ENCODE measurements at regions not wholly inside any gene's neighbourhood (a gene's known extent, or its start where the extent isn't known, plus 50 kb on each side); places are given as distances from the start of the nearest gene placed in this dataset.

DNA sequence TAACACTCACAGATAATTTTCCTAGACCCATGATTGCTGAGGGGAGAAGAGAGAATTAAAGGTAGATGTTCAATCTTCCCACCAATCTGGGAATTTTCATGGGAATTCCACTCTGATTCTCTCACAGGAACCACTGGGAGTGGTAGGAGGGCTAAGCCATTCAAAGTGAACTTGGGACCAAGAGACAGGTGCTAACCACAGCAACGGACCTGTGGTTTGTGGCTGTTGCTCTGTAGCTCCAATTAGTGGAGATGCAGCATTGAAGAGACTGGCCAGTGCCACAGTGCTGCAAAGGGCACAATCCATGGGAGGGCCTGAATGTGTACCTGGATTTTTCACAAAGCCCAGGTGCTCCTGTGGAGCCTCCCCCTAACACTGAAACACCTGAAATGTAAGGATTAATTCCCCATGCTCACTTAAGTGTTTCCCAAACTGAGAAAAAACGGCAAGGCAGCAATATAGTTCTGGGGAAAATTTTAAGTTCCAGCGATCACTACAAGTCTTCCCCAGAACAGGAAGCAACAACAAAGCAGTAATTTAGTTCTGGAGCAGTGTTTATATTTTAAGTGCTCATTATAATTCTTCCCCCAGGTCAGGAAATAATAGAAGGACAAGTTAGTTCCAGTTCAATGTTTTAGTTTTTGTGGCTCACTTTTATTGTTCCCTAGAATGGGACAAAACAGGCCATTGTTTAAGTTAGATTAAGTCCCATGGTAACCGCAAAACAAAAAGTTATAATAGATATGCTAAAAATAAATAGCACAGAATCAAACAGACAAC lies 1045.8 kb downstream of the CNTNAP5 start:
- DNase-seq: no peak

DNA sequence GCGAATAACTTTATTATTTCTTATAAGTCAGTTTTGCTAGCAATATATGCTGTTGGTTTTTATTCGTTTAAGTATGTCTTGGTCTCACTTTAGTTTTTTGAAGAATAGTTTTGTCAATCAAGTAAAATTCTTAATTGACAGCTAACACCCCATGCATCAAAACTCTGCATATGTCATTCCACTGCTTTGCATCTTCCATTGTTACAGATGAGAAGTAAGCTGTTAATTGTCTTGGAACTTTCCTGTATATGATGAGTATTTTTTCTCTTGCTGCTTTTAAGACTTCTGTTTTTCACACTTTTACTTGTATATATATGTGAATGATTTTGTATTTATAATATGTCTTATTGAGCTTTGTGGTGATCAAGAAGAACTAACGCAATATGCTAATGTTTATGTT lies 1048.4 kb downstream of the CNTNAP5 start:
- DNase-seq: no peak

DNA sequence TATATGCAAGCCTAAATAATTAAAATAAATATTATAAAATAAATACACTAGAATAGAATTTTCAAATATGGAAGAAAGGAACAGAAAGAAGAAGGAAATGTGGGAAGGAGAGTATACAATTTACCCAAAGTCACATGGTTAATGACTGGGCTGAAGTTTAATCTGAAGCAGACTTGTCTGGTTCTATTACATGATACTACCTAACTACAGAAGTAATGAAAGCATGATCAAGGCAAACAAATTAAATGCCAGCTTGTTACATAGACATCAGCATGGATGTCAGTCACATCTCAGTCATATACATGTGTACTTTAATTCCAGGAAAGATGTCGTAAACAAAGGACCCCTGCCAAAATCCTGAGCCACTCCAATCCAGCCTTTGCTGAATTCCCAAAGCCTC lies 1060.8 kb downstream of the CNTNAP5 start:
- no peak for DNase-seq

DNA sequence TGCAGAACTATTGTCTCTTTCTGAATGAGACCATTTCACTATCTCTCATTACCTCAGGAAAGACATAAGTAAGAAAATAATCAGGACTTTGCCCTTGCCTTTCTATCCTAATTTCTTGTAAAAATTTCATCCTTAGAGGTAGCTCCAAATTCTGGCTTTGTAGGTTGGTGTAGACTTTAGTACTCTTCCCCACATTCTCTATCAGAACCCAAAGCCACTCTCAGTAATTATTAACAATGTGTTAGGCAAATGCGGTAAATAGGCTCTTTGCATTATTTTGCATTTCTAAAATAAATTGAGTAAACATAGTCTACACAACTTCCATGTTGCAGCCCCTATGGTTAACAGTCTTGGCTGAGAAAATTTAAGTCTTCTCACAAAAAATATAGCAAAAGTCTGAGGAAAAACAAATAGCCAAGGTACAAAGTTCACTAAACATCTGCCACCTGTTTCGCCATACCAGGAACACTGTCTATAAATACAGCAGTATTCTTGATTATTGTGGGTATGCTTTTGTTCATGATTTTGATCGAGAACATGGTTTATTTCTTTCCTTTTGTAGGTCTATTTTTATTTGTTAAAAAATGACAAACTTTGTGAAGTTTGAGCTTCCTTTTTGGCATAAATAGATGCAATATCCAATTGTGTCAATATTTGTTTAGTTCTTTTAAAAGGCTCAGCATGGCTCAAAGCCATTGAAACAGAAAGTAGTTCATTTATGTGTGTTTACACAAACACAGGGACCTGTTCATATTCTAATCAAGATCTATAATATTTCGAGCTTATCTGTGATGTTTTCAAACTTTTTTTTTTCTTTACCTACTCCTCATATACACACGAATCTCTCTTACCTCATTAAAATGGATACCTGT lies 1061.5 kb downstream of the CNTNAP5 start:
- no peak for DNase-seq

DNA sequence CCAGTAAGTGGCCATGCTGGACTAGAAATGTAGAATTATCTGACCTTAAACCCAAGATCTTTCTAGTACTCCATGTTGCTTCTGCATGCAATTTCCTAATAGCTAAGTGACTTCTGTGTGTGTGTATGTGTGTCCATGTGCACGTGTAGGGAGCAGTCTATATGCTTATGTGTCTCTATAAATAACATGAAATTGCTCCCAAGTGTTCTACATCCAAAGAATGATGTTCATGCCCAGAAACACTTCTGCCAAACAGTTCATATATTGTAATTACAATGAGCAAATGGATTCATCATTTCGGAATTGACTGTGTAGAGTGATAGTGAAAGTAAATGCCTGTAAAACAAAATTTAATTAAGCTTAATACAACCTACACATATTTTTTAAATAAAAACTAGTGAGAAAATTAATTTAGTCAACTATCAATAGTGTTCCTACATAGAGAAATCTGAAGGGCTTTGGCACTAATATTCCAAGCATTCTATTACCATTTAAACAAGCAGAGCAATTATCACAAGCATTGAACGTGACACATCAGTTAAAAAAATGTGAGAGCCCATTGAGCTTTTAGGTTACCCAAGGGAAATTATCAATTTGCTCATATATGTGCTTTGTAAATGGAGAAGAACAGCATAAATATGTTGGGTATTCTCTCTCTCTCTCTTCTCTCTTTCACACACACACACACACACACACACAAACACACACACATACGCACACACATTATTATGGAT lies 1067.4 kb downstream of the CNTNAP5 start:
- DNase-seq: no peak

DNA sequence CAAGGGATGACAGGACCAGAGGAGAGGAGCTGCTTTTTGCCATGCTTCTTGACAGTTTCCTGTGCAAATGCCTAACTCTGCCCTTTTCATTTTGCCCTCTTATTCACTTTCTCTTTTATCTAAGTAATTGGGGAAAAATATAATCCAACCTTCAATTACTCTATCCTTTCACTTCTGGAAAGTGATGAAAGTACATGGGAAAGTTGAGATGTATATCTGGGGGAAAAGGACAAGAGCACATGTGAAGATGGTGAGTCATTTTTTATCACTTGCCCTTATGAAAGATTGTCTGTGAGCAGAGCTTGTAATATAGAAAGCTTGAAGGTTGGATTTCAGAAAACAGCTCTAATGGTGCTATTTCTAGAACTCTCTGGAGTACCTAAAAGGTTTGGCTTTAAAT lies 1070.7 kb downstream of the CNTNAP5 start:
- DNase-seq: no peak

DNA sequence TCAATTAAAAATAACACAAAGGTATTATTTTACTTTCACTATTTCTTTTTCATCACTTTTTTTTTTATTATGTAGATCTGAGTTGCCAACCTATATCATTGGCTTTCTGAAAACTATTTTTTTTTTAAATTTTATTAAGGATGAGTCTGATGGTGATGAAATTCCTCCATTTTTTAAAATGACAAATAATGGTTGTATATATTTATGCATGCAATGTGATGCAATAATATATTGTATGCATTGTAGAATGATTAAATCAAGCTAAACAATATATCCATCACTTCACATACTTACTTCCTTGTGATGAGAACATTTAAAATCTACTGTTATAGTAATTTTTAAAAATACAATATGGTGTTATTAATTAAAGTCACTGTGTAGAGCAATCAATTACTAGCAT lies 1081.6 kb downstream of the CNTNAP5 start:
- no peak for DNase-seq

DNA sequence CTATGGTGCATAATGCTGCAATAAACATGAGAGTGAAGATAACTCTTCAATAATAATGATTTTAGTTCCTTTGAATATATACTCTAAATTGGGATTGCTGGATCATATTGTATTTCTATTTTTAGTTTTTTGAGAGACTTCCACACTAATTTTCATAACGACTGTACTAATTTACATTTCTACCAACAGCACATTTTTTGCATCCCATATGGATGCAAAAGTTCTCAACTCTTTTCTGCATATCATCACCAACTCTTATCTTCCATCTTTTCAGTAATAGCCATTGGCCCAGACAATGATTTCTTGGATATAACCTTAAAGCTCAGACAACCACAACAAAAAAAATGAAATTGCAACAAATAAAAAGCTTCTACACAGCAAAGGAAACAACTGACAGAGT lies 1082.4 kb downstream of the CNTNAP5 start:
- DNase-seq: no peak

DNA sequence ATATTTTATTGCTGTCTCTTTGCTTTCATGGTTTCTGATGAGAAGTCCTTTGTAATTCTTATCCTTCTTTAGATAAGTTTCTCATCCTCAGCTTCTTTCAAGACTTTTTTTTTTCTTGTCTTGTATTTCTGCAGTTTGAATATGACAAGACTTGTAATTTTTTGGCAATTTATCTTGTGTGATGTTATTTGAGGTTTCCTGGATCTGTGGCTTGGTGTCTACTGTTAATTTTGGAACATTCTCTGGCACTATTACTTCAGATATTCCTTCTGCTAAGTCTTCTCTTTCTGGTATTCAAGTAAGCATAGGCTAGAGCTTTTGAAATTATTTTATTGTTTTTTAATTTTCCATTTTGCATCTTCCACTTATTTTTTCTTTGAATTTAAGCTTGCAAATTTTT lies 1083.2 kb downstream of the CNTNAP5 start:
- DNase-seq: no peak

DNA sequence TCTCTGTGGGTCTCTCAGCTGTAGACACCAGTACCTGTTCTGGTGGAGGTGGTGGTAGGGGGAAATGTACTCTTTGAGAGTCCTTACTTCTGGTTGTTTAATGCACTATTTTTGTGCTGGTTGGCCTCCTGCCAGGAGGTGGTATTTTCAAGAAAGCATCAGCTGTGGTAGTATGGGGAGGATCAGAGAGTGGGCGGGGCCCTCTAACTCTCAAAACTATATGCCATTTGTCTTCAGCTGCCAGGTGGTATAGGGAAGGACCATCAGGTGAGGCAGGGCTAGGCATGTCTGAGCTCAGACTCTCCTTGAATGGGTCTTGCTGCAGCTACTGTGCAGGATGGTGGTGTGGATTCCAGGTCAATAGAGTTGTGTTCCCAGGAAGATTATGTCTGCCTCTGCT lies 1100.8 kb downstream of the CNTNAP5 start:
- no peak for DNase-seq

DNA sequence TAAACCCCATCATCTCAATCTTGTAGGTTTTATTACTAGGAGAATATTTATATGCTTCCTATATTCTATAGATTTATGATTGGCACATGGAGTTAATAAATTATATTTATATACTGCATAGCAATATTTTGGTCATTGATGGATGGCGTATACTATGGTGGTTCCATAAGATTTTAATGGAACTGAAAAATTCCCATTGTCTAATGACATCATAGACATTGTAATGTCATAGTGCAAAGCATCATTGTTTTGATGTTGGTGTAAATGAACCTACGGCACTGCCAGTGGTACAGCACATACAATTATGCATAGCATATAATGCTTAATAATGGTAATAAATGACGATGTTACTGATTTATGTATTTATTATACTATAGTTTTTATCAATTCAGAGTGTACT lies 1135.9 kb downstream of the CNTNAP5 start:
- DNase-seq: no peak

DNA sequence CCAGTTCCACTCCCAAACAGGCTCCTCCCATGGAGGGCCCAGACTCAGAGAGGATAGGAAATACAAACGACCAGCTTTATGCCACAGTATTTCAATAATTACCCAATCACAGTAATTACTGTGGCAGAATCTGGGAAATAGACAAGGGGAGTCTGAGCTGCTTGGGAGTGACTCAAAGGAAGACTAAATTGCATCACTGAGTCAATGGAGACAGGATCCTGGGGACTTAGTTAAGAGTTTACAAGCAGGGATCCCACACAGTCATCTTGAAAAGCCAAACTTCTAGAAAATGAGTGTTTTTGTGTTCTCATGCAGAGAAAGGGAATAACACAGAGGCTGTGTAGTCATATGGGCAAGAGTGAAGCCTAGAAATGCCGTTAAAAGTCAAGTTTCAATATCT lies 1142.1 kb downstream of the CNTNAP5 start:
- no peak for DNase-seq

DNA sequence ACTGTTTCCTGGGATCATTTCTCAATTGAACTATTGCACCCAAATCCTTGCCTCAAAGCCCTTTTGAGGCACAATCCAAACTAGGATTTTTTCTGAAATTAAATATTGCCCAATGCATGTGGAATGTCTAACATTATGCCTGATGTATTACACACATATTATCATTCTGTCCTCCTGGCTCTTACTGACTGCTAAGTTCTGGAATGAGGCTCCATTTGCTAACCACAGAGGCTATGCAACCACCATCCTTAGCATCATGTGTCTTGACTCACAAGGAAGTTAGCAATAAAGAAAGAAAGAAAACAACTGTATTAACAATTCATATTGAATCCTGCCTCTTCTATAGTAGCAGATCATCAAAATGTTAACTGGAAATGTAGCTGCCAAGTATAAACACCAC lies 1142.7 kb downstream of the CNTNAP5 start:
- DNase-seq: no peak

DNA sequence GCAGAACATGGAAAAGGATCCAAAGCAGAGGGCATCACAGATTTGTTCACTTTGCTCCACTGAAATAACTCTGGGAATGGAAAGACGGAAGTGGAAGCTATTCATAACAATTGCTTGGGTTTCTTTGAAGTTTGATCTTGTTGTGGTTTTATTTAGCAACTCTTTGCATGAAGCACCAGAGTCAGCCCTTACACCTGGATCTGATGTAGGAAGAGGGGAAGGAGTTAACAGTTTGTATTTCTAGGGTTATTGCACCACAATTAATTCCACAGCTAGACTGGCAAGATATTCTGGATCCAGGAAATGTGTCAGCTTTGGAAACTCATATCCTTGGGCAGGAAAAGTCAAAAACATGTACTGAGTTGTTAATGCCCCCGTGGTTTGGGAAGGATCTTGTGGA lies 1143.4 kb downstream of the CNTNAP5 start:
- DNase-seq: no peak

DNA sequence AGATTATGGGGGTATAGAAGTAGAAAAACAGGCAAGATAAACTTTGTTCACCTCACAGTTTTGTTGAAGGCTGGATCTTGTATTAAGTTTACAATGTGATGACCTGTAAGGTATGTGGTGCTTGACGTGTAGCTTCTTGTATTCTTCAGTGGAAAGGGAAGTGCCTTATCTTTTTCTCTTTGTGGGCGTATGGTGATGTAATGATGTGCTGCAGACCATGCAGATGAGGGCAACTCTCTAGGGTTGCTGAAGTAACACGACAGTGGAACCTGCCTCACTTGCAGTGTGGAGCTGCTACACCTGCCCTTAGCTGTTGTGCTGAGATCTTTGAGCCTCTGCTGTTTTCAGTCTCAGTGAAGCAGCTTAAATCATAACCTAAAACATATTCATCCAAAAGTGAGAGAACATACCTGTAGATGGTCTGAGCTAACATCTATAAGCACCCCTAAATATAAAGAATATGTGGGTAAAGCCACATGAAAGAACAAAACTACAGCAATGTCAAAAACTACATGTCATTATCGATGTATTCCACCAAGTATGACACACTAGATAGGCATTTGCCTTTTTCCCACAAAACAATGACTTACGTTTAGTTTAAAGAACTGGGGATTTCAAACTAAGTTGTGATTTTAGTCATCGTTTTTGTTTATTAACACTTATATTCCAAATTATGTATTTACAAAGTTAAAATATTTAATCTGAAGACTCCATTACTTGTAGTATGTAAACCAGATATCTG lies 1144.1 kb downstream of the CNTNAP5 start:
- DNase-seq: no peak

DNA sequence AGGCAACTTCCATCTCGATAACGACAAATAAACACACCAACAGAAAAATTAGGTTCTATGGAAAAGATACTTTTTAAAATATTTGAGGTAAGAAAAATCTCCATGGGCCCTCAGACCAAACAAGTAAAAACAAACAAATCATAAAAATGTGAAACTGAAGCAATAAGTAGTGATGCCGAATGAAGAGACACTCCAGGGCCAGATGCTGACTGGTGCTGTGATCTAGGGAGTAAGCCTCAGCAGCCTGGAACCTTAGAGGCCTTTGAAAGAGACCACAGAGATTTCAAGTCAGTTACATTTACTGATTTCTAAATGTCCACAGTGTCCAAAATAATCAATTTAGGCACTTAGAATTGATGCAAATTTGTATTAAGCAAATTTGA lies 1144.7 kb downstream of the CNTNAP5 start:
- no peak for DNase-seq

DNA sequence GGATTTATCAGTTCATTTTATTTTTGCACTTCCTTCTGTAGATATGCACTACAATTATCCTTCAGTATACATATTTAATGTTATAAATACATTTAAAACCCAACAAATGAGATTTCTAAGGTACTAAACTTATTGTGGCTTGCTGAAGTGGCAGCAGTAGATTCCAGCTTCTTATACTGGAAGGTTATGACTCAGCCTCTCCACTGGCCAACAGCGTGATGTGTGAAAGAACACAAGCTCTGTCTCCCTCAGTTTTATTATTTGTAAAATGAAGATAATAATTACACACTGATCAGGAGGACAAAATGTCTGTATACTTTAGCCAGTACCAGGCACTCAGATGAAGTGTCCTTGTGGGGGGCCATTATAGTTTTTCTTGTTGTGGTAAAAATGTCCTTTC lies 1147.1 kb downstream of the CNTNAP5 start:
- no peak for DNase-seq

DNA sequence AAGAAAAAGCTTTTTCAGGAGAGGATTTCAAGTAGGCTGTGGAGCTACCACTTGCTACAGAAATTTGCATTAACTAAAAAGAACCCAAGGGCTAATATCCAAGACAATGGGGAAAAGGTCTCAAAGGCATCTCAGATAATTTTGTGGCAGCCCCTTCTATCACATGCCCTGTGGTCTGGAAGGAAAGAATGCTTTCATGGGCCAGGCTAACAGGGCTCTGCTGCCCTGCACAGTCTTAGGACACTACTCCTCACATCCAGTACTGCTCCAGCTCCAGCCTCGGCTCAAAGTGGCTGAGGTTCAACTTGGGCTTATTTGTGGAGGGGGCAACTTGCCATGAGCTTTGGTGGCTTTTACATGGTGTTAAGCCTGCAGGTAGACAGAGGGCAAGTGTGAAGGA lies 1150.3 kb downstream of the CNTNAP5 start:
- no peak for DNase-seq

DNA sequence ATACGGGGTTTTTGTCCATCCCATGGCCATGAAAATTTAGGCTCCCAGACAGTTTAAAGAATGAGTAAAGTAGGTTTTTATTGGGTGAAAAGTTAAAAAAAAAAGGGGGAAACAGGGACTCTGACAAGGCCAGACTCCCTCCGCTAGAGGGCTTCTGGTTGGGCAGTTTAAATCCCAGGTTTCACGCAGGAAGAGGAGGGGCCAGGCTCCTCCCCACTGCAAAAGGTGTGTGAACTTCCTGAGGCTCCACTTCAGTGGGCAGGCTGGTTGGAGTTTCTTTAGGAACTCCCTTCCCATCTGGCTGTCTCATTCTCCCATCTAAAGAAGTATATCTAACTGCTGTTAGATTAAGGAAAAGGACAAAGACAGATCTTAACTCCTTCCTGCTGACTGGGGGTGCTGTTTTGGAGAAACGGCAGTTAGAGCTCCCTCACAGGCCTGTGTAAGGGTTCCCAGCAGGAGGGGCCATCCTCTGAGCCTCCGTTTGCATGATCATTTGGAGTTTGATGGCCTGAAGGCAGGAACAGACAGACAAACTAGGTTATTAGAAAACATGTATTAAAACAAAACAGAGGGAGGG lies 1160.7 kb downstream of the CNTNAP5 start:
- DNase-seq: no peak

DNA sequence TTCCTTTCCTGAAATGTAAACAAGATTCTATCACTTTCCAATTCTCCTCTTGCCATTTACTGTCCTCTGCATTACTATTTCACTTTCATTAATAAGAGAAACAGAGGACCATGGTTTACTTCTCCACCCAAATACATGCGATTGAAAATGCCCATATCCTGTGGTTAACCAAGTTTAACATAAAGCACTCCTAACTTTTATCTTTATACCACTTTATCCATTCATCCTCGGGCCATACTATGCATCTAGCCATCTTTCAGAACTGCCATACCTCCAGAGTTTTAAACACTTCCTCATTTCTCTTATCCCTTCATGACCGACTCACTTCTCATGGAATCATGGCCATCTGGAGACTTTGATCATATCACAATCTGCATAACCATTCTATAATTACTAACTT lies 1182.3 kb downstream of the CNTNAP5 start:
- DNase-seq: no peak

DNA sequence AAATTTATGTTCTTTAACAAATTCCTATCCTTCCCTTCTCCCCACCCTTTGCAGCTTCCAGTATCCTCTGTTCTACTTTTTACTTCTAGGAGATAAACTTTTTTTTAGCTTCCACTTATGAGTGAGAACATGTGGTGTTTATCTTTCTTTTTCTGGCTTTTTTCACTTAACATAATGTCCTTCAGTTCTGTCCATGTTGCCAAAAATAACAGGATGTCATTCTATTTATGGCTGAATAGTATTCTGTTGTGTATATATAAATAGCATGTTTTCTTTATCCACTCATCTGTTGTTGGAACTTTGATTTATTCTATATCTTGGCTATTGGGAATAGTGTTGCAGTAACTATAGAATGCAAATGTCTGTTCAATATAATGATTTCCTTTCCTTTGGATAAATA lies 1191.2 kb downstream of the CNTNAP5 start:
- no peak for DNase-seq

DNA sequence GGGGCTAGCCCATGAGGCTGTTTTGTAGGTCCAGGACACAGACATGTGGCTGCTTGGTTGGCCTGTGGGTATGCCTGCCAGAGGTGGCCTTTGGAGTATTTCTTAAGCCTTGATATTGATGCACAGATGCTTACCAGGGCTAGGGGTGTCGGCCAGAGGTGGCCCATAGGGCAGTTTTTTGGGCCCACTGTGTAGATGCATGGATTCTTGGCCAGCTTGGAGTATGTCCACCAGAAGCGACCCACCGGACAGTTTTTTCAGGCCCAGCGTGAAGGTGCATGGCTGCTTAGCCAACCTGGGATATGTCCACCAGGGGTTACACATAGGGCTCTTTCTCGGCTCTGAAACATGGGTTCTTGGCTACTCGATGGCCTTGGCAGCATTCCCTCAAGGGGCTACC lies 1199.1 kb downstream of the CNTNAP5 start:
- DNase-seq: no peak

DNA sequence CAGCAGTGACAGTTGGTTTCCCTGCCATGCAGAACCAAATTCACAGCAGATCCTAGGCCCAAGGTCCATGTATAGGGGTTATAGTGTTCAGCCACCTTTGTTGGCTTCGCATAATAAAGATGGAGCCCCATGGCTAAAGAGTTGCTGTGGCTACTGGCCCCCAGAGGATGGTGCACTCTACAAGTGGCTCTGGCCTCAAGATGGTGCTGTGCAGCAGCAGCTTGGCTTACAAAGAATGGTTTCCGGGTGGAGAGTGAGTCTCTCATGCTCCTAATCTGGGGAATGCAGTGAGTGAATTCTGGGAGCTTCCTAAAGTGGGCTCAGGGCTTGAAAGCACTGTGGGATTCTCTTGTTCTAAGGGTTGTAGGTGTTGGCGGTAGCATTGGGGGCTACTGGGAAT lies 1199.7 kb downstream of the CNTNAP5 start:
- no peak for DNase-seq

Measured in stimulated activated naive CD4-positive, alpha-beta T cell (primary cell).